ENCODE measurements at regions not wholly inside any gene's neighbourhood (a gene's known extent, or its start where the extent isn't known, plus 50 kb on each side); places are given as distances from the start of the nearest gene placed in this dataset.

GRCh38 chr6:77034161-77034560 lies 429.1 kb downstream of the HTR1B start:
- no peak for DNase-seq
- Histone ChIP-seq H3K4me3 (no peak overlapping the region), H3K27ac (no peak overlapping the region), H3K4me1 (ENCODE audit: insufficient read depth) (no peaks in the 10 kb centered on the region), H3K36me3 (no peaks in the 10 kb centered on the region), H3K9me3 (no peaks in the 10 kb centered on the region), H3K27me3 (no peaks in the 10 kb centered on the region)
- intact Hi-C loops (cut with DNase I): no loop called here
- no peak for TF ChIP-seq EP300 (IDR thresholded peaks at IDR 0.05)
- TF ChIP-seq POLR2A (IDR thresholded peaks at IDR 0.05): no peak
- TF ChIP-seq CTCF (IDR thresholded peaks at IDR 0.05): no peak
- 38 to 45% (median 42%) methylated on average over 5 of the region's 5 CpGs for WGBS, 3 donors

- no peak for DNase-seq
- Histone ChIP-seq H3K4me1 (ENCODE audit: insufficient read depth) (no peaks in the 10 kb centered on the region), H3K4me3 (no peak overlapping the region), H3K27me3 (no peaks in the 10 kb centered on the region), H3K9me3 (no peaks in the 10 kb centered on the region), H3K36me3 (no peaks in the 10 kb centered on the region), H3K27ac (no peak overlapping the region)
- TF ChIP-seq POLR2A (IDR thresholded peaks at IDR 0.05) (no peak), CTCF (IDR thresholded peaks at IDR 0.05) (no peak), EP300 (IDR thresholded peaks at IDR 0.05) (no peak)
- 45 to 68% (median 64%) methylated on average over 7 of the region's 7 CpGs for WGBS, 3 donors
- intact Hi-C loops (cut with DNase I): no loop called here
Measured at GRCh38 chr6:77030929-77031674, 432.2 kb downstream of the HTR1B start.

- H3K9me3 ChIP-seq: no peaks in the 10 kb centered on the region
- WGBS, 3 donors: 41 to 58% (median 47%) methylated on average over 2 of the region's 2 CpGs
- no peak for TF ChIP-seq EP300 (IDR thresholded peaks at IDR 0.05)
- TF ChIP-seq POLR2A (IDR thresholded peaks at IDR 0.05): no peak
- TF ChIP-seq CTCF (IDR thresholded peaks at IDR 0.05): no peak
- H3K36me3 ChIP-seq: no peaks in the 10 kb centered on the region
- intact Hi-C loops (cut with DNase I): no loop called here
- DNase-seq: no peak
- H3K27me3 ChIP-seq: no peaks in the 10 kb centered on the region
- H3K4me1 ChIP-seq (ENCODE audit: insufficient read depth): no peaks in the 10 kb centered on the region
- no peak overlapping the region for H3K4me3 ChIP-seq
- no peak overlapping the region for H3K27ac ChIP-seq
Measured at GRCh38 chr6:77026341-77026740, 436.9 kb downstream of the HTR1B start.

GRCh38 chr6:77025736-77026223 lies 437.5 kb downstream of the HTR1B start:
- no peak for TF ChIP-seq POLR2A (IDR thresholded peaks at IDR 0.05)
- TF ChIP-seq CTCF (IDR thresholded peaks at IDR 0.05): no peak
- no peak for TF ChIP-seq EP300 (IDR thresholded peaks at IDR 0.05)
- no peak for DNase-seq
- H3K4me3 ChIP-seq: no peak overlapping the region
- H3K9me3 ChIP-seq: no peaks in the 10 kb centered on the region
- H3K27me3 ChIP-seq: no peaks in the 10 kb centered on the region
- intact Hi-C loops (cut with DNase I): no loop called here
- H3K36me3 ChIP-seq: no peaks in the 10 kb centered on the region
- 57 to 78% (median 68%) methylated on average over 3 of the region's 3 CpGs for WGBS, 3 donors
- no peak overlapping the region for H3K27ac ChIP-seq
- no peaks in the 10 kb centered on the region for H3K4me1 ChIP-seq (ENCODE audit: insufficient read depth)
